Ectodermal cell (in vitro differentiated cells): ENCODE measurements at regions not wholly inside any gene's neighbourhood (a gene's known extent, or its start where the extent isn't known, plus 50 kb on each side); places are given as distances from the start of the nearest gene placed in this dataset.
"Not testable (repeated sequence)": the region's sequence is repeated elsewhere in the genome, so short reads cannot be mapped to it uniquely, and the experiment has no call there.

Experiments
- H3K27ac ChIP-seq: 2 replicates; pipeline ENCODE4 v1.7.0; 2013; ENCODE audit warnings: mild to moderate bottlenecking, low read depth, low read length; ENCODE audit not compliant: insufficient read depth, poor library complexity, severe bottlenecking
- H3K27me3 ChIP-seq: 2 replicates; pipeline ENCODE4 v1.7.0; 2013; ENCODE audit warnings: mild to moderate bottlenecking, low read length; ENCODE audit not compliant: insufficient read depth, control insufficient read depth, poor library complexity, severe bottlenecking
- H3K36me3 ChIP-seq: one replicate; pipeline ENCODE4 v1.7.0; 2013; ENCODE audit warnings: low read length; ENCODE audit not compliant: control insufficient read depth, insufficient read depth
- H3K4me1 ChIP-seq: one replicate; pipeline ENCODE4 v1.7.0; 2013; ENCODE audit warnings: low read length; ENCODE audit not compliant: control insufficient read depth, insufficient read depth
- H3K4me3 ChIP-seq: 2 replicates; pipeline ENCODE4 v1.7.0; 2013; ENCODE audit warnings: low read depth, low read length, control low read depth; ENCODE audit not compliant: insufficient read depth
- H3K9me3 ChIP-seq: 2 replicates; pipeline ENCODE4 v1.7.0; 2013; ENCODE audit warnings: mild to moderate bottlenecking, low read length, moderate library complexity; ENCODE audit not compliant: control insufficient read depth
- WGBS, 2 experiments: methylation state at CpG; one replicate each; pipeline ENCODE4 v1.1.7; 2013; ENCODE audit warnings: missing lambda C conversion rate in 2 of 2; 5-methylcytosine and 5-hydroxymethylcytosine counted together

GRCh38 chr14:82003426-82003825, 469.8 kb upstream of the SEL1L start:
- Histone ChIP-seq H3K27me3 (no peaks in the 10 kb centered on the region), H3K9me3 (no peaks in the 10 kb centered on the region), H3K4me3 (no peak overlapping the region), H3K4me1 (no peaks in the 10 kb centered on the region), H3K36me3 (no peaks in the 10 kb centered on the region), H3K27ac (no peak overlapping the region)
- 87 to 92% methylated on average over 1 of the region's 1 CpG for WGBS, 2 experiments

DNA sequence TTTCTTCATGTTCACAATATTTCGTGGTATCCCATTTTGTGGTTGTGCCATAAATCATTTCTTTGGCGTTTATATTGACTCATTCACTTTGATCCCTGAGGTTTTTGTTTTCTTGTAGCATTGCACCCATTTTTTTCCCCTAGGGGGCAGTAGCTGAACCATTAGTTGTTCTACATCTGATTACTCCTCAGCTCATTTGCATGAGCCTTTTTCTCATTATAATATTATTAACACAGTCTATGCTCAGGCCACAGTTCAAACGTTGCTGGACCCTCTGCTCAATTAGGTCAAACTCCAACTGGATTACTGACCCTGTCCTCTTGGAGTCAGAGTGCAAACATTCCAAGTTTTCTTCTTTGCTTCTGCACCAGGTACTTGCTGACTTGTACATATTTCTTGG, 475.4 kb upstream of the SEL1L start:
- 33 to 38% methylated on average over 3 of the region's 3 CpGs for WGBS, 2 experiments

DNA sequence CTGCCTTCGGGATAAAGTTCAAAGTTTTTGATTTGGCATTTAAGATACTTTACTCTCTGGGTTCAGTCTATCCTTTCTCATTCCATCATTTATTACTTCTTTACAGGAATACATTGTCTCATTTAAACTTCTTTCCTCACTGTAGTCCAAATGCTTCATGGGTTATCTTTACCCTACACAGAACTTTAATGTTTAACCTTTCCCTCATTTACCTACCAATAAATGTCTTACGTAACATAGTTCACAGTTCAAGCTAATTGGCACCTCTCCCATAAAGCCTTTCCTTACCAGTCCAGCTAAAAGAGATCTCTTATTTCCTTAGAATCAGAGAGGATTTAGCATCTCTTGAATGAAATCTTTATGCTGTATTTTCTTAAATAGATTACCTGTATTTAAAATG, 476.3 kb upstream of the SEL1L start:
- WGBS, 2 experiments = 96 to 99% methylated on average over 2 of the region's 2 CpGs
- Histone ChIP-seq H3K4me1 (no peaks in the 10 kb centered on the region), H3K36me3 (no peaks in the 10 kb centered on the region), H3K4me3 (no peak overlapping the region), H3K27me3 (no peaks in the 10 kb centered on the region), H3K27ac (no peak overlapping the region), H3K9me3 (no peaks in the 10 kb centered on the region)

More for the DNA sequence above, 475.4 kb upstream of the SEL1L start:
- Histone ChIP-seq H3K27me3 (no peaks in the 10 kb centered on the region), H3K4me3 (no peak overlapping the region), H3K27ac (no peak overlapping the region), H3K4me1 (no peaks in the 10 kb centered on the region), H3K9me3 (no peaks in the 10 kb centered on the region), H3K36me3 (no peaks in the 10 kb centered on the region)

DNA sequence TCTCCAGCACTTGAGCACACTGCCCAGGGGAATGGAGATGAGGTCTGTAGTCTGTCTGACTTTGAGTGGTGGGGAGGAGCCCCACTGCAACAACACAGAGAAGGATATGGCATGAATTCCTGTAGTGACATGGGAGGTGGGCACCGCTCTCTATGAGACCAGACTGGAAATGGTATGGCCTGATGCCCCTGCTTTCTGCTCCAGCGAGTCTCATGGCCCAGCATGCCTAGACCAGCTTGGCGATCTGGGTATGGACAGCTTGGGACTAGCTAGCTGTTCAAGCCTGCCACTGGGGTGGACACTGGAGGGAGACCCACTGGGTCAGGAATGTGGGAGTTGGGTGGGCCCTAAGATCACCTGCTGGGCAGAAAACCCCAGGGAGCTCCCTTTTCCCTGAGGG, 477.8 kb upstream of the SEL1L start:
- 95 to 96% methylated on average over 3 of the region's 3 CpGs for WGBS, 2 experiments

GRCh38 chr14:82029038-82029437, 495.4 kb upstream of the SEL1L start:
- no peaks in the 10 kb centered on the region for H3K27me3 ChIP-seq
- H3K27ac ChIP-seq = no peak overlapping the region
- no peaks in the 10 kb centered on the region for H3K4me1 ChIP-seq
- no peaks in the 10 kb centered on the region for H3K9me3 ChIP-seq
- 67 to 93% methylated on average over 1 of the region's 1 CpG for WGBS, 2 experiments
- H3K36me3 ChIP-seq = no peaks in the 10 kb centered on the region
- no peak overlapping the region for H3K4me3 ChIP-seq

More for the DNA sequence above, 477.8 kb upstream of the SEL1L start:
- no peaks in the 10 kb centered on the region for H3K27me3 ChIP-seq
- H3K9me3 ChIP-seq = no peaks in the 10 kb centered on the region
- peaks cover 4% of the 10 kb centered on the region for H3K4me1 ChIP-seq
- H3K36me3 ChIP-seq = no peaks in the 10 kb centered on the region
- H3K27ac ChIP-seq = no peak overlapping the region
- H3K4me3 ChIP-seq = no peak overlapping the region

- H3K4me3 ChIP-seq = no peak overlapping the region
- WGBS, 2 experiments = no CpG with 5 or more reads among the region's 3 CpGs
- no peaks in the 10 kb centered on the region for H3K36me3 ChIP-seq
- no peaks in the 10 kb centered on the region for H3K4me1 ChIP-seq
- H3K27me3 ChIP-seq = no peaks in the 10 kb centered on the region
- H3K27ac ChIP-seq = no peak overlapping the region
- H3K9me3 ChIP-seq = no peaks in the 10 kb centered on the region
Observed at GRCh38 chr14:82035397-82035796, 501.7 kb upstream of the SEL1L start.

DNA sequence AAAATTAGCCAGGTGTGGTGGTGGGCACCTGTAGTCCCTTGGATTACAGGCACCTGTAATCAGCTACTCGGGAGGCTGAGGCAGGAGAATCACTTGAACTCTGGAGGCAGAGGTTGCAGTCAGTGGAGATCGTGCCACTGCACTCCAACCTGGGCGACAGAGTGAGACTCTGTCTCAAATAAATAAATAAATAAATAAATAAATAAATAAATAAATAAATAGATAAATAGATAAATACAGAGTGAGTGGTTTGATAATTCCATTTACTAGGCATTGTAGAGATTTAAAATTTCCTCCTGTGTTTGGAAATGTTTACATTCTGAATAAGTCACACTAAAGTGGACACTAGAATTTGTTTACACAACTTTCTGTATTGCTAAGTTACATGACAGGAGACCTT, 504.4 kb upstream of the SEL1L start:
- not testable (repeated sequence) for H3K9me3 ChIP-seq, H3K27ac ChIP-seq, H3K27me3 ChIP-seq, H3K36me3 ChIP-seq, H3K4me1 ChIP-seq, H3K4me3 ChIP-seq
- 91 to 93% methylated on average over 1 of the region's 3 CpGs for WGBS, 2 experiments

DNA sequence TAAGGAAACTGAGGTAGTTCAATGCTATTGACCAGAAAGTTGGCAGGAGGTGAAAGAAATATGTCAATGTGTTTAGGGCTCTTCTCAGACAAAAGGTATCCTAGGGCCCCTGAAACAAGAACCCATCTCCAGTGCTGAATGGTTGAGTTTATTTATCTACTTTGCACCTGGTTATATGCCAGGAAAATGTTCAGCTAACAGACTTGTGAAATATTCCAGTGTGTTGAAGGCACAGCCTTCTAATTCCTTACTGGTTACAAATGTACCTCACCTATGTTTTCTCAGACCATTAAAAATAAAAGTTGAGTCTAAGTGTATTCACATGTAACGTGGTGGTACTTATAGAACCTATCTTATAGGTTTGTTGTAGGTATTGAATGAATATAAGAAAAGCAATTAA, 511.7 kb upstream of the SEL1L start:
- H3K4me1 ChIP-seq = no peaks in the 10 kb centered on the region
- H3K36me3 ChIP-seq = no peaks in the 10 kb centered on the region
- no peak overlapping the region for H3K27ac ChIP-seq
- H3K9me3 ChIP-seq = no peaks in the 10 kb centered on the region
- 80% methylated on average over 1 of the region's 1 CpG; no CpG with 5 or more reads in 1 of the 2 experiments for WGBS, 2 experiments
- H3K4me3 ChIP-seq = no peak overlapping the region
- no peaks in the 10 kb centered on the region for H3K27me3 ChIP-seq

- Histone ChIP-seq H3K9me3 (no peaks in the 10 kb centered on the region), H3K4me3 (no peak overlapping the region), H3K27me3 (no peaks in the 10 kb centered on the region), H3K27ac (no peak overlapping the region), H3K4me1 (no peaks in the 10 kb centered on the region), H3K36me3 (no peaks in the 10 kb centered on the region)
- 91% methylated on average over 1 of the region's 1 CpG; no CpG with 5 or more reads in 1 of the 2 experiments for WGBS, 2 experiments
Observed at GRCh38 chr14:82046512-82047226, 513.0 kb upstream of the SEL1L start.

- no peak overlapping the region for H3K27ac ChIP-seq
- no peaks in the 10 kb centered on the region for H3K4me1 ChIP-seq
- H3K4me3 ChIP-seq = no peak overlapping the region
- no peaks in the 10 kb centered on the region for H3K27me3 ChIP-seq
- H3K36me3 ChIP-seq = no peaks in the 10 kb centered on the region
- no peaks in the 10 kb centered on the region for H3K9me3 ChIP-seq
- 94 to 100% methylated on average over 1 of the region's 1 CpG for WGBS, 2 experiments
Observed at GRCh38 chr14:82047777-82048470, 514.3 kb upstream of the SEL1L start.
